Mammary epithelial cell (primary cell): ENCODE measurements at regions not wholly inside any gene's neighbourhood (a gene's known extent, or its start where the extent isn't known, plus 50 kb on each side); places are given as distances from the start of the nearest gene placed in this dataset.

ENCODE experiments used
- CTCF ChIP-seq, 2 donors: IDR thresholded peaks in 1 of 2; conservative IDR thresholded peaks in 1 of 2; 2 replicates each; pipeline ENCODE4 v1.5.1; 2011 to 2012; ENCODE audit warnings: inconsistent platforms in 2 of 2, low read length in 2 of 2, mild to moderate bottlenecking in 2 of 2, control low read depth in 1 of 2, low read depth in 1 of 2; ENCODE audit not compliant: insufficient read depth in 1 of 2; ENCODE audit errors: extremely low read depth in 1 of 2
- EZH2 ChIP-seq: IDR thresholded peaks from 2 replicates; pipeline ENCODE4 v1.6.1; 2012; ENCODE audit warnings: low read length, inconsistent platforms, borderline replicate concordance

GRCh38 chr5:13249854-13250253 lies 694.6 kb downstream of the DNAH5 start:
- TF ChIP-seq CTCF (conservative IDR thresholded peaks at IDR 0.05 in 1 of 2, IDR thresholded peaks at IDR 0.05 in 1 of 2; ENCODE audit: extremely low read depth in 1 of 2, insufficient read depth in 1 of 2, low read depth in 1 of 2, low read length in 2 of 2) (no peak), EZH2 (no peak)
